GM23338 (cell line): ENCODE measurements at regions not wholly inside any gene's neighbourhood (a gene's known extent, or its start where the extent isn't known, plus 50 kb on each side); places are given as distances from the start of the nearest gene placed in this dataset.

Source experiments
- CREB1 ChIP-seq: fragments of 250-450 bp; sonication (Bioruptor Pico); IDR thresholded peaks from 2 replicates; pipeline ENCODE4 v1.5.0; 2020; ENCODE audit warnings: low read depth, mild to moderate bottlenecking, moderate library complexity
- EZH2 ChIP-seq: fragments of 200-600 bp; sonication (generic); IDR thresholded peaks from one replicate; pipeline ENCODE4 v1.8.0; 2017; ENCODE audit warnings: antibody characterized with exemption, mild to moderate bottlenecking, low read depth; ENCODE audit not compliant: unreplicated experiment
- EZH2phosphoT487 ChIP-seq: fragments of 200-600 bp; sonication (generic); IDR thresholded peaks from one replicate; pipeline ENCODE4 v1.8.1; 2018; ENCODE audit warnings: antibody characterized with exemption; ENCODE audit not compliant: unreplicated experiment
- POLR2AphosphoS5 ChIP-seq: IDR thresholded peaks from 2 replicates; pipeline ENCODE4 v1.6.1; 2016; ENCODE audit warnings: antibody characterized with exemption, low read depth
- STAT1 ChIP-seq: IDR thresholded peaks from one replicate; pipeline ENCODE4 v1.6.1; 2016; ENCODE audit warnings: antibody characterized with exemption; ENCODE audit not compliant: unreplicated experiment
- TF ChIP-seq, protein P1 (sequence below), 2 experiments: fragments of 200-600 bp in 1 of 2; sonication (generic) in 1 of 2; conservative IDR thresholded peaks; 2 replicates each; pipeline versions ENCODE4 v1.5.1 to v1.6.1; 2016 to 2017; ENCODE audit warnings: antibody characterized with exemption in 2 of 2, low read depth in 2 of 2, mild to moderate bottlenecking in 2 of 2, moderate library complexity in 1 of 2
- TF ChIP-seq, protein P2 (sequence below): IDR thresholded peaks from 2 replicates; pipeline ENCODE4 v1.6.1; 2016; ENCODE audit warnings: antibody characterized with exemption
- TF ChIP-seq, protein P3 (sequence below): IDR thresholded peaks from one replicate; pipeline ENCODE4 v1.6.1; 2018; ENCODE audit warnings: antibody characterized with exemption; ENCODE audit not compliant: unreplicated experiment
- TF ChIP-seq, protein P4 (sequence below): fragments of 250-450 bp; sonication (Bioruptor Pico); IDR thresholded peaks from 2 replicates; pipeline ENCODE4 v1.5.0; 2020; ENCODE audit warnings: mild to moderate bottlenecking, moderate library complexity

DNA sequence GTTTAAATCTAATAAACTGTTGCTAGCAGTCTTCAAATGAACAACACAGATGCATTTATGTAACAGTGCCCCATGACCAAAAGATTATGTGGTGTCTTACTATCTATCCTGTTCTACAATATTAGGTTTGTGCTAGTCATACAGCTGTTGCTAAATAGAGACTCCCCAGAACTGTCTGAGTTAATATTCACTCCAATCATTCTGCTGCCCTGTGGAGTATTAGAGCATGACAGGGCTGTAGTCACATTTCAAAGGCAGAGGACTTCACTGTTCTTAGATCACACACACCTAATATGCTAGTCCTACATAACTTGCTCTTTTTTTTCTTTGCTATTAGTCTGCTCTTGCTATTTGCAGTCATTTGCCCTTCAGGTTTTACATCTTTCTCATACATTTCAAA is 157.6 kb upstream of the MDGA2 start:
- TF ChIP-seq, protein P1, sequence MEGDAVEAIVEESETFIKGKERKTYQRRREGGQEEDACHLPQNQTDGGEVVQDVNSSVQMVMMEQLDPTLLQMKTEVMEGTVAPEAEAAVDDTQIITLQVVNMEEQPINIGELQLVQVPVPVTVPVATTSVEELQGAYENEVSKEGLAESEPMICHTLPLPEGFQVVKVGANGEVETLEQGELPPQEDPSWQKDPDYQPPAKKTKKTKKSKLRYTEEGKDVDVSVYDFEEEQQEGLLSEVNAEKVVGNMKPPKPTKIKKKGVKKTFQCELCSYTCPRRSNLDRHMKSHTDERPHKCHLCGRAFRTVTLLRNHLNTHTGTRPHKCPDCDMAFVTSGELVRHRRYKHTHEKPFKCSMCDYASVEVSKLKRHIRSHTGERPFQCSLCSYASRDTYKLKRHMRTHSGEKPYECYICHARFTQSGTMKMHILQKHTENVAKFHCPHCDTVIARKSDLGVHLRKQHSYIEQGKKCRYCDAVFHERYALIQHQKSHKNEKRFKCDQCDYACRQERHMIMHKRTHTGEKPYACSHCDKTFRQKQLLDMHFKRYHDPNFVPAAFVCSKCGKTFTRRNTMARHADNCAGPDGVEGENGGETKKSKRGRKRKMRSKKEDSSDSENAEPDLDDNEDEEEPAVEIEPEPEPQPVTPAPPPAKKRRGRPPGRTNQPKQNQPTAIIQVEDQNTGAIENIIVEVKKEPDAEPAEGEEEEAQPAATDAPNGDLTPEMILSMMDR (conservative IDR thresholded peaks at IDR 0.05; ENCODE audit: low read depth in 2 of 2) = no peak
- TF ChIP-seq EZH2 (no peak), POLR2AphosphoS5 (no peak), CREB1 (CRISPR knock-in tag) (no peak), EZH2phosphoT487 (no peak), STAT1 (no peak)
- TF ChIP-seq, protein P2, sequence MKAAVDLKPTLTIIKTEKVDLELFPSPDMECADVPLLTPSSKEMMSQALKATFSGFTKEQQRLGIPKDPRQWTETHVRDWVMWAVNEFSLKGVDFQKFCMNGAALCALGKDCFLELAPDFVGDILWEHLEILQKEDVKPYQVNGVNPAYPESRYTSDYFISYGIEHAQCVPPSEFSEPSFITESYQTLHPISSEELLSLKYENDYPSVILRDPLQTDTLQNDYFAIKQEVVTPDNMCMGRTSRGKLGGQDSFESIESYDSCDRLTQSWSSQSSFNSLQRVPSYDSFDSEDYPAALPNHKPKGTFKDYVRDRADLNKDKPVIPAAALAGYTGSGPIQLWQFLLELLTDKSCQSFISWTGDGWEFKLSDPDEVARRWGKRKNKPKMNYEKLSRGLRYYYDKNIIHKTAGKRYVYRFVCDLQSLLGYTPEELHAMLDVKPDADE = no peak
- TF ChIP-seq, protein P3, sequence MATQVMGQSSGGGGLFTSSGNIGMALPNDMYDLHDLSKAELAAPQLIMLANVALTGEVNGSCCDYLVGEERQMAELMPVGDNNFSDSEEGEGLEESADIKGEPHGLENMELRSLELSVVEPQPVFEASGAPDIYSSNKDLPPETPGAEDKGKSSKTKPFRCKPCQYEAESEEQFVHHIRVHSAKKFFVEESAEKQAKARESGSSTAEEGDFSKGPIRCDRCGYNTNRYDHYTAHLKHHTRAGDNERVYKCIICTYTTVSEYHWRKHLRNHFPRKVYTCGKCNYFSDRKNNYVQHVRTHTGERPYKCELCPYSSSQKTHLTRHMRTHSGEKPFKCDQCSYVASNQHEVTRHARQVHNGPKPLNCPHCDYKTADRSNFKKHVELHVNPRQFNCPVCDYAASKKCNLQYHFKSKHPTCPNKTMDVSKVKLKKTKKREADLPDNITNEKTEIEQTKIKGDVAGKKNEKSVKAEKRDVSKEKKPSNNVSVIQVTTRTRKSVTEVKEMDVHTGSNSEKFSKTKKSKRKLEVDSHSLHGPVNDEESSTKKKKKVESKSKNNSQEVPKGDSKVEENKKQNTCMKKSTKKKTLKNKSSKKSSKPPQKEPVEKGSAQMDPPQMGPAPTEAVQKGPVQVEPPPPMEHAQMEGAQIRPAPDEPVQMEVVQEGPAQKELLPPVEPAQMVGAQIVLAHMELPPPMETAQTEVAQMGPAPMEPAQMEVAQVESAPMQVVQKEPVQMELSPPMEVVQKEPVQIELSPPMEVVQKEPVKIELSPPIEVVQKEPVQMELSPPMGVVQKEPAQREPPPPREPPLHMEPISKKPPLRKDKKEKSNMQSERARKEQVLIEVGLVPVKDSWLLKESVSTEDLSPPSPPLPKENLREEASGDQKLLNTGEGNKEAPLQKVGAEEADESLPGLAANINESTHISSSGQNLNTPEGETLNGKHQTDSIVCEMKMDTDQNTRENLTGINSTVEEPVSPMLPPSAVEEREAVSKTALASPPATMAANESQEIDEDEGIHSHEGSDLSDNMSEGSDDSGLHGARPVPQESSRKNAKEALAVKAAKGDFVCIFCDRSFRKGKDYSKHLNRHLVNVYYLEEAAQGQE = no peak
- TF ChIP-seq, protein P4, sequence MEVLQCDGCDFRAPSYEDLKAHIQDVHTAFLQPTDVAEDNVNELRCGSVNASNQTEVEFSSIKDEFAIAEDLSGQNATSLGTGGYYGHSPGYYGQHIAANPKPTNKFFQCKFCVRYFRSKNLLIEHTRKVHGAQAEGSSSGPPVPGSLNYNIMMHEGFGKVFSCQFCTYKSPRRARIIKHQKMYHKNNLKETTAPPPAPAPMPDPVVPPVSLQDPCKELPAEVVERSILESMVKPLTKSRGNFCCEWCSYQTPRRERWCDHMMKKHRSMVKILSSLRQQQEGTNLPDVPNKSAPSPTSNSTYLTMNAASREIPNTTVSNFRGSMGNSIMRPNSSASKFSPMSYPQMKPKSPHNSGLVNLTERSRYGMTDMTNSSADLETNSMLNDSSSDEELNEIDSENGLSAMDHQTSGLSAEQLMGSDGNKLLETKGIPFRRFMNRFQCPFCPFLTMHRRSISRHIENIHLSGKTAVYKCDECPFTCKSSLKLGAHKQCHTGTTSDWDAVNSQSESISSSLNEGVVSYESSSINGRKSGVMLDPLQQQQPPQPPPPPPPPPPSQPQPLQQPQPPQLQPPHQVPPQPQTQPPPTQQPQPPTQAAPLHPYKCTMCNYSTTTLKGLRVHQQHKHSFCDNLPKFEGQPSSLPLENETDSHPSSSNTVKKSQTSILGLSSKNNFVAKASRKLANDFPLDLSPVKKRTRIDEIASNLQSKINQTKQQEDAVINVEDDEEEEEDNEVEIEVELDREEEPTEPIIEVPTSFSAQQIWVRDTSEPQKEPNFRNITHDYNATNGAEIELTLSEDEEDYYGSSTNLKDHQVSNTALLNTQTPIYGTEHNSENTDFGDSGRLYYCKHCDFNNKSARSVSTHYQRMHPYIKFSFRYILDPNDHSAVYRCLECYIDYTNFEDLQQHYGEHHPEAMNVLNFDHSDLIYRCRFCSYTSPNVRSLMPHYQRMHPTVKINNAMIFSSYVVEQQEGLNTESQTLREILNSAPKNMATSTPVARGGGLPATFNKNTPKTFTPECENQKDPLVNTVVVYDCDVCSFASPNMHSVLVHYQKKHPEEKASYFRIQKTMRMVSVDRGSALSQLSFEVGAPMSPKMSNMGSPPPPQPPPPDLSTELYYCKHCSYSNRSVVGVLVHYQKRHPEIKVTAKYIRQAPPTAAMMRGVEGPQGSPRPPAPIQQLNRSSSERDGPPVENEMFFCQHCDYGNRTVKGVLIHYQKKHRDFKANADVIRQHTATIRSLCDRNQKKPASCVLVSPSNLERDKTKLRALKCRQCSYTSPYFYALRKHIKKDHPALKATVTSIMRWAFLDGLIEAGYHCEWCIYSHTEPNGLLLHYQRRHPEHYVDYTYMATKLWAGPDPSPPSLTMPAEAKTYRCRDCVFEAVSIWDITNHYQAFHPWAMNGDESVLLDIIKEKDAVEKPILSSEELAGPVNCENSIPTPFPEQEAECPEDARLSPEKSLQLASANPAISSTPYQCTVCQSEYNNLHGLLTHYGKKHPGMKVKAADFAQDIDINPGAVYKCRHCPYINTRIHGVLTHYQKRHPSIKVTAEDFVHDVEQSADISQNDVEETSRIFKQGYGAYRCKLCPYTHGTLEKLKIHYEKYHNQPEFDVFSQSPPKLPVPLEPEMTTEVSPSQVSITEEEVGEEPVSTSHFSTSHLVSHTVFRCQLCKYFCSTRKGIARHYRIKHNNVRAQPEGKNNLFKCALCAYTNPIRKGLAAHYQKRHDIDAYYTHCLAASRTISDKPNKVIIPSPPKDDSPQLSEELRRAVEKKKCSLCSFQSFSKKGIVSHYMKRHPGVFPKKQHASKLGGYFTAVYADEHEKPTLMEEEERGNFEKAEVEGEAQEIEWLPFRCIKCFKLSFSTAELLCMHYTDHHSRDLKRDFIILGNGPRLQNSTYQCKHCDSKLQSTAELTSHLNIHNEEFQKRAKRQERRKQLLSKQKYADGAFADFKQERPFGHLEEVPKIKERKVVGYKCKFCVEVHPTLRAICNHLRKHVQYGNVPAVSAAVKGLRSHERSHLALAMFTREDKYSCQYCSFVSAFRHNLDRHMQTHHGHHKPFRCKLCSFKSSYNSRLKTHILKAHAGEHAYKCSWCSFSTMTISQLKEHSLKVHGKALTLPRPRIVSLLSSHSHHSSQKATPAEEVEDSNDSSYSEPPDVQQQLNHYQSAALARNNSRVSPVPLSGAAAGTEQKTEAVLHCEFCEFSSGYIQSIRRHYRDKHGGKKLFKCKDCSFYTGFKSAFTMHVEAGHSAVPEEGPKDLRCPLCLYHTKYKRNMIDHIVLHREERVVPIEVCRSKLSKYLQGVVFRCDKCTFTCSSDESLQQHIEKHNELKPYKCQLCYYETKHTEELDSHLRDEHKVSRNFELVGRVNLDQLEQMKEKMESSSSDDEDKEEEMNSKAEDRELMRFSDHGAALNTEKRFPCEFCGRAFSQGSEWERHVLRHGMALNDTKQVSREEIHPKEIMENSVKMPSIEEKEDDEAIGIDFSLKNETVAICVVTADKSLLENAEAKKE (CRISPR knock-in tag) = no peak
